ENCODE measurements at regions not wholly inside any gene's neighbourhood (a gene's known extent, or its start where the extent isn't known, plus 50 kb on each side); places are given as distances from the start of the nearest gene placed in this dataset.

DNA sequence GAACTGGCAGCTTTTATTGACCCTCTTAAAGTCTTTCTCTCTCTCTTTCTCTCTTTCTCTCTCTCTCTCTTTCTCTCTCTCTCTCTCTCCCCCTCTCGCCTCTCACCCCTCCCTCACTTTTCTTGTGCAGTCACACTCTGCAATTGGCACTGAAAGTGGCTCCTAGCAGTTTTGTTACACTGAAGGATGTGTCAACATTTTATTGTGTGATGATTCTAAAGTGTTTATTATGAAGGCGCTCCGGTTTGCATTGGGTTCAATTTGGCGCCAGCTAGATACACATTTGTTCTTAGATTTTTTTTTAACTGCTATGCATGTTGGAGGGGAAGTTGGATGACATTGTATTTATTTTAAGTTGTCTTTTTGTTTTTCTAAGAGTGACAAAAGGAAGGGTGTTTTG, 64.0 kb upstream of the CHRM3 start:
- no peak for DNase-seq

DNA sequence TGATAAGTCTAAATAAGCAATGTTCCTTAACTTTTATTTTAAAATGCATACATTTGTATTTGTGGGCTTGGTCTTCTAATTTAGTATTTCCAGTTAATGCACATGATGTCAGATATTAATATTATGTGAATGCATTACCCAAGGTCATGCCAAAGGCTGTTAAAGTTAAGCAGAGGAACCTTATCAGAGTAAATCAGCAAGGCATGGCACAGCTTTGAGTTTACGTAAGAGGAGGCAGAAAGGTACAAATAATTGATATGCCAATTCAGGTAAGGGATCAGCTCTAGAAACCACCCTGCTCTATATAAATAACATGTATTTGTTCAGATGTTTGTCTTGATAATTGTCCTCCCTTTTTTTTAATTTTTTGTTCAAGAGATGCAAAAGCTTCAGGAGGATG, 64.5 kb upstream of the CHRM3 start:
- no peak for DNase-seq

DNA sequence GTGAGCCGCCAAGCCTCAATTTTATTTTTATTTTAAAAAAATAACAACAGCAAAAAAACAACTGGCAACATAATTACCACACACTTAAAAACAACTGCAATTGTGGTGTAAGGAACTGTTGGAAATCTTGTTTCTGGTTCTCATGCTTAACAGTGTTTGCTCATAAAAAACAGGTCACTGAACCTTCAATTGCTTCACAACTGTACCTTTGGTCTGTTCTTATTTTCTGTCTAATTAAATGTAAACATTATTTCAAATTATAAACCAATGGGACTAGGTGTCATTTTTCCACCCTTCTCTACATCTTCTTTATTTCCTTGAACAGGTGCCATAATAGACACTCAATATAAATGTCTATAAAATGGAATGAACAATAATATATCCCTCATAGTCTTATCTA, 68.4 kb upstream of the CHRM3 start:
- no peak for DNase-seq

DNA sequence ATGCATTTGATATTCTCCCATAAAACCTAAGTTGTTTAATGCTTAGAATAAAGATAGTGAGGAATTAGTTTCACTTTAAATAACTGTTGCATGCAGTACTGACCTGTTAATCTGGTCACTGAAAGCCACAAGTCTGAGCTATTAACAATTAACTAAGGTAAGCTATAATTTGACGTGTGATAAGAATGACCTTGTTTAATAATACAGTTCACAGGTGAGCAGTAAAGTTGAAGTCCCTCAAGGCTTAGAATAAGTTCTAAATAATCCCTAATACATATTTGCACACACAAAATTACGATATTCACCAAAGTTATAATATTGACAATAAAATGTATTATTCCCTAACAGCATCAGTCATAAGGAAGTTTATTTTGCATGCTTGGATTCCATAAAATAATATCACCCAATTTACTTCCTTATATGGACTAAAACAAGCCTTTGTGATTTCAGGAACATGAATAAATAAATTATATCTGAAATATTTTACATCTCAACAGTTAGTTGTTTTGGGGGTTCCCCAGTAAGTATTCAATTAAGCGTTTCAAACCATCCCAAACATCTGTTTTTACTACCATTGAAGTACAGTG, 70.6 kb upstream of the CHRM3 start:
- DNase-seq = no peak

DNA sequence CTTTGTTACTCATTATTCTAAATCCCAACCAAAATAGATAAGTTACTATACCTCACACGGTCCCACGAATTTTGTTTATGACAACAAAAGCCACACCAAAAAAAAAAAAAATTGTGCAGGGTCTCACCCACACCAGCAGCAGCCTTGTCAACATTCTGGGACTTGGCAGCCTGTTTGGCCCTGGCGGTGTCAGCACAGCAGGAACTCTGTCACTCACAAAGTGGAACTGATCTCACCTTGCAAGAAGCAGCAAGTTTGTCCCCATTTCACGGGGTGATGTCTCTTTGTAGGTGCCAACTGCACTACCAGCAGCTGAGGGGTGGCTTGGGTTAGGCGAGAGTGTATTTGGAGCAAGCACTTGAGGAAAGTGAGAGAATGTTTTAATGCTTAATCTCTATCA, 75.0 kb upstream of the CHRM3 start:
- no peak for DNase-seq

DNA sequence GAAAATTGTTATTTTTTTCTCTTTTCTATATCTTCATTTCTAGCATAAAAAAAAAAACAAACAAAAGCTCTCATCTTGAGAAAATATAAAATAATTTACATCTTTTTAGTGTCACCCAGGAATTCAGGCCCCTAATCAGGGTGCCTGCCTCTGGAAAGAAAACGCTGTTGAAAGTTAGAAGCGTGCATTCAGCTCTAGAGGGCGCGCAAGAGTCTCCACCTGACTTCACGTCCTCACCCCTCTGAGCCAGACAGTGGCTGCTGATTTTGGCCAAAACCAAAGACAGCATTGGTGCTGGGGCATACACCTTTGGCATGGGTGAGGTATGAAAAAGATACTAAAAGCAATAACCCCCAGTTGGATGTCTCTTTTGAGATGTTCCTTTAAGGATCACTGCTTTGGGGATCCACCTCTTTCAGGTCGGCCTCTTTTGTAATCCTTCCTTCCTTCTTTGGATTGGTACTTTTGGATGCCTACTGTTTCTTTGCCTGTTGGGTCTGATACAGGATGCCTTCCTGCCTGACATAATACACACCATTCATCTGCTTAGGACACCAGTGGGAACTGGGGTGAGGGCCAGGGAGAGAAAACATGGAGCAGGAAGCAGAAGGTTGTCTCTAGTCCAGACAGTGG, 77.6 kb upstream of the CHRM3 start:
- no peak for DNase-seq

DNA sequence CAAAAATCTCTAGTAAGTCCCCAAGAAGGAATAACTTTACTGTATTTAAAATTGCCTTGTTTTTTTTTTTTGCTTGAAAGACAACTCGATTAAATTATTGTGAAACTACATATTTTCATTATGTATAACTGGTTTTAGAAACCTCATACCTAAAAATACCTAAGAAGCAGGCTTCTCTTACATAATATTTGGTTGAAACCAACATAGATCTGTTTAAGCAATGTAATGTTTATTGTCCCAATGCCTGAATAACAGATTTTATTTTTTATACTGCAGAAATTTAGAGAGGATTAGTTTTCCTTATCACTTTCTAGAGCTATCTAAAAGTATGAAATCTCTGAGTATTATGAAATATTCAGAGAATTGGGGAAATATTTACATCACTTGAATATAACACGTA, 78.5 kb upstream of the CHRM3 start:
- no peak for DNase-seq

DNA sequence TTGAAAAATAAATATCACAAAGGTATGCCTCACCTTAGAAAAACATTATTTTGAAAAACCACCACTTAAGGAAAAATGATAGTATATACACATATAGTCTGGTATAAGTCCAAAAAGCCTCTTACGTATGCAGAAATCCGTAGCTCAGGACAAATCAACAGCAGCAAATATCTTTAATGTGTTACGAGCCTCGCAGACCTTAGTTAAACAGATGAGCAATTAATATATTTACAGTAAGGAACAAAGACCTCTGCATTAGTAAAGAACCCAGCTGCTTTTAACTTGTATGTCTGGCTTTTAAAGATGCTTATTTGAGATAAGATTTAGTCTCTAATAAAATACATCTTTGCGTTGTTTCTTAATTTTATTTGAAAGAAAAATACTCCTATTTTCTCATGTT, 79.9 kb upstream of the CHRM3 start:
- no peak for DNase-seq

DNA sequence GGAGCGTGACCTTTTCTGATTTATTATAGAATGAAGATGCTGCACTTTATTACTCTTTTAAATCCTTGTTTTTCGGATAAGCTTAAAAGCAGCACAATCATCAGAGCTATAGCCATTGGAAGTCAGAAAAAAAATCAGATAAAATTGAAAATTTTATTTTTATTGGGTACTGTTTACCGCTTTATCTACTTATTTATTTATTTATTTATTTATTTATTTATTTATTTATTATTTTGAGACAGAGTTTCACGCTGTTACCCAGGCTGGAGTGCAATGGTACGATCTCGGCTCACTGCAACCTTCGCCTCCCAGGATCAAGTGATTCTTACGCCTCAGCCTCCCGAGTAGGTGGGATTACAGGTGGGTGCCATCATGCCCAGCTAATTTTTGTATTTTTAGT, 83.1 kb upstream of the CHRM3 start:
- DNase-seq = no peak

DNA sequence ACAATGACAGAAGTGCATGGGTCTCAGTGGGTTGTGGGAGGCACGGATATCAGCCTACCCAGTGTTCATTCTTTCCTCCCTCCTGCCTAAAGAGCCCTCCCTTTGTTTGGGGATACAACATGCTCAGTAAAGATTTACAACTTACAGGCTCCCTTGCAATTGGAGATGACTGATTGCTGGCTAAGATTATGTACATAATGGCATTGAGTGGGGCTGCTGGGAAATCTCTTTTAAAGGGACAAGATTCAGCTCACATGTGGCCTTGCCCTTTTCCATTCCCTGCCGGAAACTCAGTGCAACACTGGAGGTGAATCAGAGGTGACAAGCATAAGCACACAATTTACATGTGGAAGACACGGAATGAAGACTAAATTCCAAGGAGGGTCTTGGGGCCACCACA, 83.7 kb upstream of the CHRM3 start:
- DNase-seq = no peak

DNA sequence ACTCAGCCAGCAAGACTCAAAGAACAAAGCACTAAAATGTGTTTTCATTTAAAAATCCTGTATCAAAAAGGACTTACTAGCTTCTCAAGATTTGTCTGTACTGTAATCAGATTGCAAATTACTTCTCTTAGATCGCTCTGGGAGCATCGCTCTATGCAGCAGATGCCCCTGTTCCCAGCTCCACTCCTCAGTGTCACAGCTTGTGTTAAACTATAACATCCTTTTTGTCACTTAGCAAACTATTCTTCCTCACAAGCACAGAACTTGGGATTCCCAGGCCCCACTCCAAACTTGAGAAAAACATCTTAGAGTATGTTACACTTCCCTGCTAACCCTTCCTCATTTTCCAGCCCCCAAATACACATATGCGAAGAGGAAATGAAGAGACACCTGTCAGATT, 85.1 kb upstream of the CHRM3 start:
- no peak for DNase-seq

DNA sequence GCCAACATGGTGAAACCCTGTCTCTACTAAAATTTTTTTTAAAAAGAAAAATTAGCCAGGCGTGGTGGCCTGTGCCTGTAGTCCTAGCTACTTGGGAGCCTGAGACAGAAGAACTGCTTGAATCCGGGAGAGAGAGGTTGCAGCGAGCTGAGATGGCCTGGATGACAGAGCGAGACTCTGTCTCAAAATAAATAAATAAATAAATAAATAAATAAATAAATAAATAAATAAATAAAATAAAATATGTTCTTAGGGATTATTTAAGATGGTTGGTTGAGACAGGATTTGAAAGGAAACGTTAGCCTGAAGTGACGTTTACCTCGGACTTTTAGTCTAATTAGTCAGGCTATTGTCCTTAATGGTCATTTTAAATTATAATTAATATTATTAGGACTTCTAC, 88.5 kb upstream of the CHRM3 start:
- DNase-seq = no peak

DNA sequence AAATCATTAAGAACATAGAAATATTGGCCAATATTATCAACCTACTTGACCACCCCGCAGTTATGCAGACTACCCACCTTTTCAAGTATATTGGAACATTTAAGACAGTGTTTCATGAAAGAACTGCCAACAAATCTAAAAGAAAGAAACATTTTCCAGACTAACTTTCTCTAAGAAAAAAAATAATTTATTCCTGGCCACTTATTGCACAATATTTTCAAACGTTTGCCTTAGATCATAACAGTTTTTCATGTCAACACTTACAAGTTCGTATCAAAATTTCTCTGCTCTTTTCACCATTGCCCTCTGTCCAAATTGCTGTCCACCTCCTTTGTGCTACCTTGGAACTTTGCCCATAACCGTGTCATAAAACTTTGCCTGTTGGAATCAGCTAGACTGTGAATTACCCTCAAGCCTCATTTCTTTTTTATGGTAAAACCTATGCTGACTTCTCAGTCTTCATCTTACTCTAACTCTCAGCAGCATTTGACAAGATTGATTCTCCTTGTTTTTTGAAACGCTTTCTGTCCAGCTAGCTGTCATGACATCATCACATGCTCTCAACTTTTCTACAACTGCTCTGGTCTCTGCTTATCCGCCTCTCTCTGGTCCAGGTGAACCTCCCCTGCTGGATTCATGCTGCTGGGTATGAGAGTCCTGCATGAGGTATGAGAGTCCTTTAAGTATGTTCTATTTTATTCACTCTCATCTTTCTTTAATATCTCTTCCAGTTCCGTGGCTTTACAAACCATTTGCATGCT, 92.8 kb upstream of the CHRM3 start:
- no peak for DNase-seq

DNA sequence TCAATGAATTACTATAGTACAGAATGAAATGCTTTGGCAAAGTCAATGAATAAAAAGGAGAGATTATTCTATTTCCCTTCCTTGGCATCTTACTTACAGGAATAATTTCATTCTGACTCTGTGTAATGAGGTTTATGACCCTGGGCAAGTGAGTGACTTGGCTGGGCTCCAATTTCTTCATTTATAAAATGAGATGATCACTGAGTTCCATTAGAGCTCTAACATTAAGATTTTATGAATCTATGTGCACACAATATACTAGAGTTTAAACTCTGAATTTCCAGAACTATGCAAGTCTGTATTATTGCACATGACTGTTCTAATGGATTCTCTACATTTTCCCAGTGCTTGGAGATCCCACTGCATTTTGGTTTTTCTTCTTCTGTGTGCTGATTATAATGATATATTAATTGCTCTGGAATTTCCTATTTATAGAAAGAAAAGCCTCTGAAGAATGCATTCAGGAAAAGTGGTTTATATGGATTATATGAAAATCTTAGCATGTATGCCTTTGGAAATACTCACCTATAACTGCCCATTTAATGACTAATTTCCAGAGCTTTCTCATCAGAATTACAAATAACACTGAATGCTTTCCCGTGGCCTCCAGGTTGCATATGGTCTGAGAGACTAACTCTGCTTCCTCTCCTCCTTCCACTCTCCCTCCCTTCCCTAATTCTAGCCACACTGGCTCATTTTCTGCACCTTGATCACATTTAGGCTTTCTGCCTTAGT, 97.4 kb upstream of the CHRM3 start:
- DNase-seq = no peak

DNA sequence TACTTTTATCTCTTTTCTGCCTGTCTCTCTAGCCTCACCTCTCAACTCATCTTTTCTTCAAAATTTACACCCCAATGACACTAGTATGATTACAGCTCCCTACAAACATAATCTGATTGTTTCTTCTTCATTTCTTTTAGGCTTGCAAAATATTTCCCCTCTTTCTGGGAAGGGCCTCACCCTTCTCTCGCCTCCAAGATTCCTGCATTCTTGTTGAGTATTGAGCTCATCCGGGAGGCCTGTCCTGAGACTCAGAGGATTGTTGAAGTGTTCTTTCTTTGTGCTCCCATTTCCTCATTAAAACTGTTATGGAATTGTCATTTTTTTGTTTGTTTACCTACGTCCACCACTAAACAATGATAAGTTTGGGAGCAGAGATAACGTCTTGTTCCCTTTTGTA, 99.1 kb upstream of the CHRM3 start:
- no peak for DNase-seq

DNA sequence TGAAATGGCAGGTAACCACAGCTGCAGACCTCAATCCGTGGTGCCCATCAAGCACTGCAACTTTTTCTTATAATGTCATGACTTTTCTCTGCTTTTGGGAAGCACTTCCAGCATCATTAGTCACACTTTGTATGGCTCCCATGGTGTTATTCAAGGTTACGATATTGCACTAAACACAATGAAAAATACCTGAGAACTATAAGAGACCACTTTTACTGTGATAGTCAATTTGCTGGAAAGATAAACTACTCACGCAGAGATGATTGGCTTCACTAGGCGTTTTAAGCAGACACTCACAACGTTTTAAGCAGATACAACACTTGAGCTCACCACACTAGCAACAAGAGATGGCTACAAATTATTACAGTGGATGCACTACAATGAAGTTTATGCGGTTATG, 103.2 kb upstream of the CHRM3 start:
- DNase-seq = no peak

DNA sequence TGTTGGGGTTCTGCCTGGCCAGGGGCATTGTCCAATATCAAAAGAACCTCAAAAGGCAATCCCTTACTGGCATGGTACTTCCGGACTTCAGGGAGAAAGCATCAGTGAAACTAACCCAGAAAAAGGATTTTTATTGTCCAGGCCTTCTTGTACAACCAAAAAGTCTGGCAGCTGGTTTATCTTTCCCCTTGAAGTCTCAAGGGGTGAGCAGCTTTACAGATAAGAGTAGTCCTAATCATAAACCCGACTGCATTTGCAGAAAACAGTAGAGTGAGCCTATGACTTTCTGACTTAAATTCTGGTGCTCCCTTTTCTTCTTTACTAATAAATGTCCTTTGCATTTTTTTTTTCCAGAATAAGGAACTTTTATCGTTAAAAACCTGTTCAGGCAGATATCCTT, 104.0 kb upstream of the CHRM3 start:
- no peak for DNase-seq

DNA sequence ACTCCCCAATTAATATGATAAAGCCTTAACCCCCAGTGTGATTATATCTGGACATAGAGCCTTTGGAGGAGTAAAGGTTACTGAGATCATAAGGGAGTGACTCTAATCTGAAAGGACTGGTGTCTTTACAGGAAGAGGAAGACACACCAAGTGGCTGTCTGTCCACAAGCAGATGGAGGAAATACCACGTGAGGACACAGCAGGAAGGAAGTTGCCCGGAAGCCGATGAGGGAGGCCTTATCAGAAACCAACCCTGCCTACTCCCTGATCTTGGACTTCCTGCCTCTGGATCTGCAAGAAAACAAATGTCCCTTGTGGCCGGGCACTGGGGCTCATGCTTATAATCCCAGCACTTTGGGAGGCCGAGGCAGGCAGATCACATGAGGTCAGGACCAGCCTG, 110.3 kb upstream of the CHRM3 start:
- DNase-seq = no peak

DNA sequence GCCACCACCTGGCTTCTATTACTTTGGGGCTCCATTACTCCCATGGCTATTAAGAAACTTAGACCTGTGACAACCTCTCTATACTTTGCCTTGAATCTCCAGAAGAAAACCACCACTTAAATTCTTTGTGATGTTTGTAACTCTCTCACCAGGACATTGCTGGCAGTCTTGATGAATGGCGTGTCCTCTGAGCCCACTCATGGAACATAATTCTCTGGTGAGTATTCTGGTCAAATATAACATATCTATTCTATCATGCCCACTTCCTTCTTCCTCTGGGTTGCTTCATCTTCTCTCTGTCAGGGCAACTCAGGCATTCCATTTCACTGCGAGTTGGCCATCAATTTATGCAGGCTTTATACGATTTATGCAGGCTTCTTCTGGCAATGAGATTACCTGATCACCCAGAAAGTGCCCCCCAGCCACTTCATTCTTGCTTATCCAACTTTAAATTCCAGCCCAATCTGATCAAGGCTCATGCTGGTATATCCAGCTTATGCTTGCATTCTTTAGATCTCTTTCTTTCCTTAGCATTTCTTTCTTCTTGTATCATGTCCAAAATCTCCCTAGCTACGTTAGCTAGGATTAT, 112.0 kb upstream of the CHRM3 start:
- DNase-seq = no peak

DNA sequence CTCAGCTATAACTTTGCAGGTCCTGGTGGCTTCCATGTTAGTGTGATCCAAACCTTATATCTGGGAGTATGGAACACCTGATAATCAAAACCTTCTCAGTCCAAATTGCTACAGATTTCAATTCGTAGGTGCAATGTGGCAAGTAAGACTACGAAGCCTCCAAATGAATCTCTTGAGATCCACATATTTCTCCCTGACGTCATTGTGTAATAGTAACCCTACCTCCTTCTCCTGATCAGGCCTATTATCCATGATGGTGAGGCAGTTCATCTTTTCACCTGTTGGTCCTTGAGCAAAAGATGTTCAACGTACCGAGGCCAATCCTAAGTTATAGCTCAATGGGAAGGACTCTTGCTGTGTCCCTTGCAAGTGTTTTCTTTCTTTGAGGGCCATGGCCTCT, 115.9 kb upstream of the CHRM3 start:
- DNase-seq = no peak

DNA sequence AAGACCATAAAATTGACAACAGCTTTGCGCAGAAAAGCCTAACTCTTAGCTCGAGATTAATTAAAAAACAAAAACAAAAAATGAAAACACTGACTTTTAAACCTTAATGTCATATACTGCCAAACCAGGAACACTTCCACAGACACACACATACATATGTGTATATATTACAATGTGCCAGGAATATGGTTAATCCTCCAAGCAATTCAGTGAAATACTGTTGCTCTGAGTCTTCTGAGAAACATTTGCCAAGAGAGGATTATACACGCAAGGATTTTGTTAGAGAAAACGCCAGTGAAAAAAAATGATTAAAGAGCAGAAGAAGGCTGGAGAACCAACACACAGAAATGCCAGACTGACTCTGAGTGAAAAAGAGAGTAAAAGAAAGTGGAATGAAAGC, 116.7 kb upstream of the CHRM3 start:
- DNase-seq = peak; percentile 23

DNA sequence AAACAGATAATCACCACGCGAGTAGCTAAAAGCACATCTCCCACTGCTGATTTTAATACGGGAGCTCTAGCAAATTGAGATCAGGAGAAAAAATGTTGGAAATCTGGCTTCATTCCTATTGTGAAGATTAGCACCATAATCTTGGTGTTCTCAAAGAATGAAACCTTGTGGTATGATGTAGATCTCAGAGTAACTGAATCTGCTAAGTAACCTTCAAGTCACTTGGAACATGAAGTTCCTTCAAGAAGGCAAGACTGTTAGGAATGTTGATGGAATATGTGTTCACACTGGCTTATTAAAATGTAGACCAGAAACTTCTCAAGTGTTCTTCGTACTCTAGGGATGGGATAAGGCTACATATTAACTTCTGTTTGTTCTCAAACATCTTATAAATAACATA, 117.4 kb upstream of the CHRM3 start:
- no peak for DNase-seq

DNA sequence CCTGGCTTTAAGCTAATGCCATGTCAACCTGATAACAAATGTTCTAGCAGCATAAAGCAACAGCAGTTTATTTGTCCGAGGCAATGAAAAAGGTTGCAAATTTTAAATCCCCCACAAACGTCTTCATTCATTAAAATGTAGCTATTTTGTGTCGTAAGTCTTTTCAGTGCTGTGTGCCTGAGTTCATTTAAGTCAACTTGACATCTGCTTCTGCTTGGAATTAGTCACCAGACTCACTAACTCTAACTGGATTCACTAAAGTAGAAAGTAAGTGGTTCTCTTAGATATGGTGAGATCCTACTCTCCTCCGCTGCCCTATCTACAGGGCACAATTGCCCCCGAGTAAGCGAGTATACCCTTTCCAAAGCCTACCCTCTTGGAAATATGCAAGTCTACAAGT, 118.4 kb upstream of the CHRM3 start:
- DNase-seq = no peak
